ENCODE measurements at regions not wholly inside any gene's neighbourhood (a gene's known extent, or its start where the extent isn't known, plus 50 kb on each side); places are given as distances from the start of the nearest gene placed in this dataset.

- Histone ChIP-seq H3K27me3 (ENCODE audit: control insufficient read depth, insufficient read depth, low read length) (no peaks in the 10 kb centered on the region; the same call in 1 of the 2 replicates), H3K4me1 (ENCODE audit: control insufficient read depth, insufficient read depth, low read length) (peaks cover 20% of the 10 kb centered on the region), H3K36me3 (ENCODE audit: control insufficient read depth, insufficient read depth, low read length) (no peaks in the 10 kb centered on the region), H3K9me3 (ENCODE audit: control insufficient read depth, insufficient read depth, low read length) (no peaks in the 10 kb centered on the region), H3K4me3 (ENCODE audit: low read depth, low read length) (no peak overlapping the region), H3K9ac (ENCODE audit: low read depth, low read length) (no peak overlapping the region), H3K27ac (ENCODE audit: low read depth, low read length) (no peak overlapping the region)
These were observed 84.9 kb downstream of the CBLL2 start for GRCh38 chrX:22357621-22358020.

GRCh38 chrX:22360129-22360528 lies 87.4 kb downstream of the CBLL2 start:
- no peaks in the 10 kb centered on the region for H3K9me3 ChIP-seq (ENCODE audit: control insufficient read depth, insufficient read depth, low read length)
- no peaks in the 10 kb centered on the region for H3K4me1 ChIP-seq (ENCODE audit: control insufficient read depth, insufficient read depth, low read length)
- no peaks in the 10 kb centered on the region for H3K36me3 ChIP-seq (ENCODE audit: control insufficient read depth, insufficient read depth, low read length)
- no peak overlapping the region for H3K4me3 ChIP-seq (ENCODE audit: low read depth, low read length)
- no peaks in the 10 kb centered on the region; the same call in 1 of the 2 replicates for H3K27me3 ChIP-seq (ENCODE audit: control insufficient read depth, insufficient read depth, low read length)
- H3K27ac ChIP-seq (ENCODE audit: low read depth, low read length): no peak overlapping the region
- H3K9ac ChIP-seq (ENCODE audit: low read depth, low read length): no peak overlapping the region

GRCh38 chrX:22365460-22365859 lies 92.7 kb downstream of the CBLL2 start:
- Histone ChIP-seq H3K4me3 (ENCODE audit: low read depth, low read length) (no peak overlapping the region), H3K36me3 (ENCODE audit: control insufficient read depth, insufficient read depth, low read length) (no peaks in the 10 kb centered on the region), H3K27me3 (ENCODE audit: control insufficient read depth, insufficient read depth, low read length) (no peaks in the 10 kb centered on the region), H3K9ac (ENCODE audit: low read depth, low read length) (no peak overlapping the region), H3K27ac (ENCODE audit: low read depth, low read length) (no peak overlapping the region), H3K9me3 (ENCODE audit: control insufficient read depth, insufficient read depth, low read length) (no peaks in the 10 kb centered on the region), H3K4me1 (ENCODE audit: control insufficient read depth, insufficient read depth, low read length) (no peaks in the 10 kb centered on the region)

DNA sequence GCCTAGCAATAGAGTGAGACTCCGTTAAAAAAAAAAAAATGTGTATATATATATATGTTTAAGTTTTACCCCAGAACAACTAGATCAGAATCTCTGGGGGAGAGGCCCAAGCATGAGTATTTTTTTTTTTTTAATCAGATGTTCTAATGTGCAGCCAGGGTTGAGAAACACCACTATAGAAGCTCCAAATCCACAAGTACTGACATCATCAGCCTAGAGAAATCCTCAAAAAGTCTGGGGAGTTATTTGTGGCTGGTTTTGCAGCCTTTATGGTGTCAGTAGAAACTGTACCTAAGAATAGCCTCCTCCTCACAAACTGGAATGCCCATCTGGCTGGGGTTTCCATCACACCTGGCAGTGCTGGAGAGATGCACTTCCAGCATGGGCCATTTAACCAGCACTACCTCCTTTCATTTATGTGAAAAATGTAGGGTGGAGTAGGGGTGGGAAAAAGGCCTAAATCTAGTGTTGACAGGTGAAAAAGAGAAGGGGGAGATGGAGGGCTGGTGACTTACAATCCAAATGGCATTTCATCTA lies 93.5 kb downstream of the CBLL2 start:
- no peak overlapping the region for H3K27ac ChIP-seq (ENCODE audit: low read depth, low read length)
- no peaks in the 10 kb centered on the region for H3K9me3 ChIP-seq (ENCODE audit: control insufficient read depth, insufficient read depth, low read length)
- no peaks in the 10 kb centered on the region for H3K4me1 ChIP-seq (ENCODE audit: control insufficient read depth, insufficient read depth, low read length)
- H3K36me3 ChIP-seq (ENCODE audit: control insufficient read depth, insufficient read depth, low read length): no peaks in the 10 kb centered on the region
- H3K9ac ChIP-seq (ENCODE audit: low read depth, low read length): no peak overlapping the region
- no peak overlapping the region for H3K4me3 ChIP-seq (ENCODE audit: low read depth, low read length)
- H3K27me3 ChIP-seq (ENCODE audit: control insufficient read depth, insufficient read depth, low read length): no peaks in the 10 kb centered on the region

DNA sequence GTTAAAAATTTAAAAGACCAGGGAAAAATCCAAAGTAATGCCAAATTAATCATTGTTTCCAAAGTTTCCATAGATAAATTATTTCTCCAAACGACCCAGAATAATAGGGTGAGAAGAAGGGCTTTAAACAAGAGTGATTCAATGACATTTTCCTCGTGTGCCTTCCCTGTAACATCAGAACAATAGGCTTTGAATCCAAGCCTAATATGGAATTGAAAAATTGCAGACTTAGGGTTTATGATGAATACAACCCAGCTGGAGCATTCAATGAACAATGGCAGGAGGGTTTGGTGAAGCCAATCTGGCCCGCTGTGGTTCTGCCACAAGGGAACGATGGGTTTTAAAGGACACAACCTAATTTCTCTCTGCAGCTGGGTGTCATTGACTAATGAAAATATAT lies 94.2 kb downstream of the CBLL2 start:
- Histone ChIP-seq H3K9me3 (ENCODE audit: control insufficient read depth, insufficient read depth, low read length) (no peaks in the 10 kb centered on the region), H3K9ac (ENCODE audit: low read depth, low read length) (no peak overlapping the region), H3K4me1 (ENCODE audit: control insufficient read depth, insufficient read depth, low read length) (no peaks in the 10 kb centered on the region), H3K4me3 (ENCODE audit: low read depth, low read length) (no peak overlapping the region), H3K36me3 (ENCODE audit: control insufficient read depth, insufficient read depth, low read length) (no peaks in the 10 kb centered on the region), H3K27me3 (ENCODE audit: control insufficient read depth, insufficient read depth, low read length) (no peaks in the 10 kb centered on the region), H3K27ac (ENCODE audit: low read depth, low read length) (no peak overlapping the region)

GRCh38 chrX:22373094-22373493 lies 100.4 kb downstream of the CBLL2 start:
- no peak overlapping the region for H3K9ac ChIP-seq (ENCODE audit: low read depth, low read length)
- H3K36me3 ChIP-seq (ENCODE audit: control insufficient read depth, insufficient read depth, low read length): no peaks in the 10 kb centered on the region
- no peaks in the 10 kb centered on the region for H3K4me1 ChIP-seq (ENCODE audit: control insufficient read depth, insufficient read depth, low read length)
- no peak overlapping the region for H3K4me3 ChIP-seq (ENCODE audit: low read depth, low read length)
- no peaks in the 10 kb centered on the region for H3K9me3 ChIP-seq (ENCODE audit: control insufficient read depth, insufficient read depth, low read length)
- H3K27ac ChIP-seq (ENCODE audit: low read depth, low read length): no peak overlapping the region
- no peaks in the 10 kb centered on the region for H3K27me3 ChIP-seq (ENCODE audit: control insufficient read depth, insufficient read depth, low read length)

GRCh38 chrX:22373766-22374165 lies 101.1 kb downstream of the CBLL2 start:
- Histone ChIP-seq H3K27me3 (ENCODE audit: control insufficient read depth, insufficient read depth, low read length) (no peaks in the 10 kb centered on the region), H3K9ac (ENCODE audit: low read depth, low read length) (no peak overlapping the region), H3K36me3 (ENCODE audit: control insufficient read depth, insufficient read depth, low read length) (no peaks in the 10 kb centered on the region), H3K4me1 (ENCODE audit: control insufficient read depth, insufficient read depth, low read length) (no peaks in the 10 kb centered on the region), H3K4me3 (ENCODE audit: low read depth, low read length) (no peak overlapping the region), H3K27ac (ENCODE audit: low read depth, low read length) (no peak overlapping the region), H3K9me3 (ENCODE audit: control insufficient read depth, insufficient read depth, low read length) (no peaks in the 10 kb centered on the region)

GRCh38 chrX:22376369-22376768 lies 103.7 kb downstream of the CBLL2 start:
- no peak overlapping the region for H3K4me3 ChIP-seq (ENCODE audit: low read depth, low read length)
- no peak overlapping the region for H3K9ac ChIP-seq (ENCODE audit: low read depth, low read length)
- no peaks in the 10 kb centered on the region for H3K36me3 ChIP-seq (ENCODE audit: control insufficient read depth, insufficient read depth, low read length)
- no peaks in the 10 kb centered on the region for H3K4me1 ChIP-seq (ENCODE audit: control insufficient read depth, insufficient read depth, low read length)
- no peaks in the 10 kb centered on the region for H3K27me3 ChIP-seq (ENCODE audit: control insufficient read depth, insufficient read depth, low read length)
- no peaks in the 10 kb centered on the region for H3K9me3 ChIP-seq (ENCODE audit: control insufficient read depth, insufficient read depth, low read length)
- no peak overlapping the region for H3K27ac ChIP-seq (ENCODE audit: low read depth, low read length)

- no peaks in the 10 kb centered on the region for H3K9me3 ChIP-seq (ENCODE audit: control insufficient read depth, insufficient read depth, low read length)
- no peaks in the 10 kb centered on the region for H3K4me1 ChIP-seq (ENCODE audit: control insufficient read depth, insufficient read depth, low read length)
- no peak overlapping the region for H3K9ac ChIP-seq (ENCODE audit: low read depth, low read length)
- no peak overlapping the region for H3K27ac ChIP-seq (ENCODE audit: low read depth, low read length)
- H3K36me3 ChIP-seq (ENCODE audit: control insufficient read depth, insufficient read depth, low read length): no peaks in the 10 kb centered on the region
- no peak overlapping the region for H3K4me3 ChIP-seq (ENCODE audit: low read depth, low read length)
- H3K27me3 ChIP-seq (ENCODE audit: control insufficient read depth, insufficient read depth, low read length): no peaks in the 10 kb centered on the region
These were observed 105.6 kb downstream of the CBLL2 start for GRCh38 chrX:22378296-22378695.

DNA sequence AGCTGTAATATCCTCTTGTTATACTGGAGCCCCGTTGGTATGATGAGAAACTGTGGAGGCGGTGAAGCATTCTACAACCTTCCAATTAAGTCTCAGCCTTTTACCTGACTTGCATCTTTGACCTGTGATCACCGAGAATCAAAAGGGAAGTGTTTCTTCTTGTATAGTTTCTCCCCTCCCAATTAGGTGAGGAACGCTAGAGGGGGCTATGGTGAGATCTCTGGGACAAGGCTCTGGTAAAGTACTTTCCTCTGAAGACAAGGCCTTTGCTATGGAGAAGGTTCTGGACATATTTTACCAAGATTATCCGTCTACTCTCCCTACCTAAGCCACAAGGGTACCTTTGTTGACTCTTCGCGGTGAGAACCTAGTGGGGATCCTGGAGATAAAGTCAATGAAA lies 111.3 kb downstream of the CBLL2 start:
- Histone ChIP-seq H3K27me3 (ENCODE audit: control insufficient read depth, insufficient read depth, low read length) (no peaks in the 10 kb centered on the region), H3K36me3 (ENCODE audit: control insufficient read depth, insufficient read depth, low read length) (no peaks in the 10 kb centered on the region), H3K9ac (ENCODE audit: low read depth, low read length) (no peak overlapping the region), H3K9me3 (ENCODE audit: control insufficient read depth, insufficient read depth, low read length) (no peaks in the 10 kb centered on the region), H3K4me1 (ENCODE audit: control insufficient read depth, insufficient read depth, low read length) (peaks cover 4% of the 10 kb centered on the region; the same call in 1 of the 2 replicates), H3K27ac (ENCODE audit: low read depth, low read length) (no peak overlapping the region), H3K4me3 (ENCODE audit: low read depth, low read length) (no peak overlapping the region)

DNA sequence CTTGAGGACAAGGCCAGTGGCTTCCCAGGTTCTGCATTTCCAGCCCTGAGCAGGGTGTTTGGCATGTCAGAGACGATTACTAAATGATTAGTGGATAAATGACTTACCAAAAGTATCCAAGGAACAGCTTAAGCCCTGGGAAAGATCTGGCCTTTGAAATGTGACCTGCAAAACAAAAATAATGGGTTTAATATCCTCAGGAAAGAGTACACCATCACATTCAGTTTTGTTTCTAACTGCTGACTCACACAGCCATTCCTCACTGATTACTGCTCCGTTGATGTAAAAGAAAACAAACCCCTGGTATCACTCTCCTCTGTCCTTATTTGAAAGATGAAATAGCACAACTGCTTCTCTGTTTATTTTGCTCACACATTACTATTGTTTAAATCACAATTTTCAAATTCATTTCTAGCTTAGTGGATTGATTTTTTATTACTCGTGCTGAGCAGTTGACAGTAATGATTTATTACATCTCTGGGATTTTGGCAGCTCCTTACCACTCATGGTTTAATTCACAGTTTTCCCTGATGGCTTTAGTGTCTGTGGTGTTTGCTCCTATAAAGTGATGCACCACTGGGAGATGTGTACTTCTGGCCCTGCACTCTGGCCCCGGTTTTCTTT lies 117.0 kb downstream of the CBLL2 start:
- no peak overlapping the region for H3K4me3 ChIP-seq (ENCODE audit: low read depth, low read length)
- H3K27ac ChIP-seq (ENCODE audit: low read depth, low read length): no peak overlapping the region
- no peaks in the 10 kb centered on the region; the same call in 1 of the 2 replicates for H3K27me3 ChIP-seq (ENCODE audit: control insufficient read depth, insufficient read depth, low read length)
- no peaks in the 10 kb centered on the region for H3K9me3 ChIP-seq (ENCODE audit: control insufficient read depth, insufficient read depth, low read length)
- H3K9ac ChIP-seq (ENCODE audit: low read depth, low read length): no peak overlapping the region
- no peaks in the 10 kb centered on the region for H3K36me3 ChIP-seq (ENCODE audit: control insufficient read depth, insufficient read depth, low read length)
- H3K4me1 ChIP-seq (ENCODE audit: control insufficient read depth, insufficient read depth, low read length): peaks cover 8% of the 10 kb centered on the region

Measured in HUES48 (cell line).